IMR-90 (cell line): ENCODE measurements at regions not wholly inside any gene's neighbourhood (a gene's known extent, or its start where the extent isn't known, plus 50 kb on each side); places are given as distances from the start of the nearest gene placed in this dataset.

Experiments used
- ATAC-seq: fragments of 200-7000 bp; cut with Tn5 transposase; 2 replicates; pipeline ENCODE4 v1.9.1; 2020; ENCODE audit warnings: low read depth, mild to moderate bottlenecking, moderate library complexity
- BruUV-seq: library from RNA; stranded (reverse); fragments of 400-500 nt; replicated peaks from 2 replicates; lab custom pipeline; 2021; lab: Mats Ljungman, UMichigan
- CTCF ChIA-PET: fragments of 300-600 bp; formaldehyde crosslinking; extraction: SDS; loops from one replicate; lab custom pipeline; 2021; ENCODE audit warnings: antibody characterized with exemption; lab: Yijun Ruan, JAX
- POLR2A ChIA-PET: fragments of 300-600 bp; sonication (Branson Sonifier 250); formaldehyde crosslinking; loops from one replicate; lab custom pipeline; 2022; ENCODE audit warnings: antibody characterized with exemption; ENCODE audit not compliant: unreplicated experiment; lab: Charles Lee
- DNase-seq: peaks from one replicate; pipeline ENCODE4 v3.0.0; 2013
- H2AFZ ChIP-seq: replicated peaks from 2 replicates; pipeline ENCODE3; 2013; ENCODE audit warnings: low read length, mild to moderate bottlenecking; ENCODE audit not compliant: poor library complexity
- H2AK5ac ChIP-seq: 2 replicates; pipeline ENCODE4 v1.6.1; 2013; ENCODE audit warnings: low read depth, low read length, inconsistent platforms
- H2AK9ac ChIP-seq: replicated peaks from 2 replicates; pipeline ENCODE3; 2013; ENCODE audit warnings: mild to moderate bottlenecking, low read depth, low read length, moderate library complexity; ENCODE audit not compliant: poor library complexity
- H2BK120ac ChIP-seq: 2 replicates; pipeline ENCODE4 v1.6.1; 2013; ENCODE audit warnings: low read depth, low read length, inconsistent platforms
- H2BK15ac ChIP-seq: 3 replicates; pipeline ENCODE4 v1.6.1; 2013; ENCODE audit warnings: low read depth, low read length, inconsistent platforms
- H2BK20ac ChIP-seq: 2 replicates; pipeline ENCODE4 v1.6.1; 2013; ENCODE audit warnings: low read depth, mild to moderate bottlenecking, inconsistent platforms, low read length, moderate library complexity
- H2BK5ac ChIP-seq: 2 replicates; pipeline ENCODE4 v1.6.1; 2013; ENCODE audit warnings: mild to moderate bottlenecking, low read depth, low read length, inconsistent platforms; ENCODE audit not compliant: poor library complexity, severe bottlenecking
- H3K14ac ChIP-seq: replicated peaks from 2 replicates; pipeline ENCODE4 v1.6.1; 2013; ENCODE audit warnings: low read depth, low read length, inconsistent platforms
- H3K18ac ChIP-seq: 2 replicates; pipeline ENCODE4 v1.6.1; 2013; ENCODE audit warnings: low read depth, low read length, control low read depth
- H3K23ac ChIP-seq: 2 replicates; pipeline ENCODE4 v1.6.1; 2013; ENCODE audit warnings: low read depth, low read length, inconsistent platforms
- H3K27ac ChIP-seq: 2 replicates; pipeline ENCODE4 v1.5.1; 2013; ENCODE audit warnings: mild to moderate bottlenecking, control low read depth, low read length; ENCODE audit not compliant: insufficient read depth
- H3K27me3 ChIP-seq: 2 replicates; pipeline ENCODE4 v1.6.1; 2013; ENCODE audit warnings: low read length; ENCODE audit not compliant: control insufficient read depth, insufficient read depth
- H3K36me3 ChIP-seq: 2 replicates; pipeline ENCODE4 v1.6.1; 2013; ENCODE audit warnings: low read length, mixed read lengths; ENCODE audit not compliant: control insufficient read depth, insufficient read depth
- H3K4ac ChIP-seq: 2 replicates; pipeline ENCODE4 v1.6.1; 2013; ENCODE audit warnings: low read depth, low read length, inconsistent platforms
- H3K4me1 ChIP-seq: 2 replicates; pipeline ENCODE4 v1.6.1; 2013; ENCODE audit warnings: low read length, mixed read lengths; ENCODE audit not compliant: control insufficient read depth, insufficient read depth
- H3K4me2 ChIP-seq: 2 replicates; pipeline ENCODE4 v1.6.1; 2013; ENCODE audit warnings: low read depth, mild to moderate bottlenecking, control low read depth, low read length, moderate library complexity
- H3K4me3 ChIP-seq: 2 replicates; pipeline ENCODE4 v1.5.1; 2013; ENCODE audit warnings: low read depth, mild to moderate bottlenecking, control low read depth, low read length, moderate library complexity; ENCODE audit not compliant: insufficient read depth
- H3K56ac ChIP-seq: 2 replicates; pipeline ENCODE4 v1.6.1; 2013; ENCODE audit warnings: low read length, inconsistent platforms; ENCODE audit not compliant: insufficient read depth; ENCODE audit errors: extremely low read depth
- H3K79me1 ChIP-seq, 2 experiments: 2 replicates each; pipeline ENCODE4 v1.6.1; 2013; ENCODE audit warnings: low read length in 2 of 2, inconsistent platforms in 1 of 2, low read depth in 1 of 2
- H3K9ac ChIP-seq: 2 replicates; pipeline ENCODE4 v1.6.1; 2013; ENCODE audit warnings: low read depth, low read length, control low read depth
- H3K9me1 ChIP-seq: 2 replicates; pipeline ENCODE4 v1.6.1; 2013; ENCODE audit warnings: low read length, inconsistent platforms; ENCODE audit not compliant: insufficient read depth
- H3K9me3 ChIP-seq: 2 replicates; pipeline ENCODE4 v1.6.1; 2013; ENCODE audit warnings: low read length; ENCODE audit not compliant: control insufficient read depth, insufficient read depth
- H4K20me1 ChIP-seq: 2 replicates; pipeline ENCODE4 v1.6.1; 2013; ENCODE audit warnings: low read length, inconsistent platforms; ENCODE audit not compliant: insufficient read depth
- H4K5ac ChIP-seq: 2 replicates; pipeline ENCODE4 v1.6.1; 2013; ENCODE audit warnings: mild to moderate bottlenecking, low read depth, low read length, control low read depth
- H4K8ac ChIP-seq, 2 experiments: 2 replicates each; pipeline ENCODE4 v1.6.1; 2013; ENCODE audit warnings: low read depth in 2 of 2, low read length in 2 of 2, control low read depth in 1 of 2, inconsistent platforms in 1 of 2
- H4K91ac ChIP-seq: 2 replicates; pipeline ENCODE4 v1.6.1; 2013; ENCODE audit warnings: low read depth, low read length, inconsistent platforms; ENCODE audit not compliant: insufficient read depth
- BHLHE40 ChIP-seq: fragments of 150-350 bp; IDR thresholded peaks from 2 replicates; pipeline ENCODE4 v1.6.1; 2016; ENCODE audit warnings: mild to moderate bottlenecking, low read depth, low read length
- CEBPB ChIP-seq: IDR thresholded peaks from 2 replicates; pipeline ENCODE4 v1.6.1; 2012; ENCODE audit warnings: low read depth, low read length, improper control_type of control experiment
- CHD1 ChIP-seq: IDR thresholded peaks from 2 replicates; pipeline ENCODE4 v1.6.1; 2012; ENCODE audit warnings: low read depth, low read length, improper control_type of control experiment
- FOS ChIP-seq: fragments of 150-350 bp; IDR thresholded peaks from 2 replicates; pipeline ENCODE4 v1.6.1; 2016; ENCODE audit warnings: low read depth, low read length
- MAFK ChIP-seq: IDR thresholded peaks from 2 replicates; pipeline ENCODE4 v1.6.1; 2012; ENCODE audit warnings: low read depth, low read length, improper control_type of control experiment
- MAZ ChIP-seq: IDR thresholded peaks from 2 replicates; pipeline ENCODE4 v1.6.1; 2012; ENCODE audit warnings: low read depth, mild to moderate bottlenecking, low read length, improper control_type of control experiment, moderate library complexity, borderline replicate concordance
- MXI1 ChIP-seq: IDR thresholded peaks from 2 replicates; pipeline ENCODE4 v1.6.1; 2012; ENCODE audit warnings: low read depth, mild to moderate bottlenecking, low read length, moderate library complexity, borderline replicate concordance
- NFE2L2 ChIP-seq: fragments of 150-350 bp; IDR thresholded peaks from 2 replicates; pipeline ENCODE4 v1.6.1; 2016; ENCODE audit warnings: low read depth, mild to moderate bottlenecking, low read length
- POLR2A ChIP-seq: IDR thresholded peaks from 2 replicates; pipeline ENCODE4 v1.6.1; 2012; ENCODE audit warnings: mild to moderate bottlenecking, low read depth, low read length
- RAD21 ChIP-seq: IDR thresholded peaks from 2 replicates; pipeline ENCODE4 v1.6.1; 2012; ENCODE audit warnings: low read length, improper control_type of control experiment
- RCOR1 ChIP-seq: IDR thresholded peaks from 2 replicates; pipeline ENCODE4 v1.6.1; 2012; ENCODE audit warnings: mild to moderate bottlenecking, low read length, improper control_type of control experiment; ENCODE audit not compliant: insufficient replicate concordance
- RFX5 ChIP-seq: IDR thresholded peaks from 2 replicates; pipeline ENCODE4 v1.8.0; 2012; ENCODE audit warnings: low read depth, mild to moderate bottlenecking, low read length, moderate library complexity
- SMC3 ChIP-seq: fragments of 150-350 bp; IDR thresholded peaks from 2 replicates; pipeline ENCODE4 v1.6.1; 2016; ENCODE audit warnings: low read depth, mild to moderate bottlenecking, antibody characterized with exemption, low read length, moderate library complexity
- WGBS, 2 experiments: methylation state at CpG; one replicate each; pipeline versions ENCODE4 v1.1.5 to v1.1.7; 2013; ENCODE audit warnings: missing lambda C conversion rate in 2 of 2; ENCODE audit not compliant: insufficient read length in 1 of 2; ENCODE audit errors: extremely low coverage in 2 of 2; 5-methylcytosine and 5-hydroxymethylcytosine counted together
- dilution Hi-C: fragments of 300-500 bp; cut with HindIII; formaldehyde crosslinking; loops from one replicate; pipeline ENCODE4 v1.14.3; 2018; ENCODE audit warnings: low sequenced_read_pairs; ENCODE audit not compliant: unreplicated experiment
- in situ Hi-C: fragments of 300-500 bp; cut with MboI; formaldehyde crosslinking; loops from 3 replicates; pipeline ENCODE4 v1.14.3; 2019; ENCODE audit warnings: low sequenced_read_pairs, inconsistent platforms, mixed read lengths
- intact Hi-C: fragments of 100-400 bp; cut with micrococcal nuclease; formaldehyde crosslinking; loops from 2 replicates; pipeline ENCODE4 v1.10.0; 2022
- TF ChIP-seq, protein P1 (sequence below): fragments of 150-350 bp; IDR thresholded peaks from 2 replicates; pipeline ENCODE4 v1.6.1; 2016; ENCODE audit warnings: low read depth, mild to moderate bottlenecking, low read length, moderate library complexity, borderline replicate concordance
- TF ChIP-seq, protein P2 (sequence below): fragments of 150-350 bp; IDR thresholded peaks from 2 replicates; pipeline ENCODE4 v1.6.1; 2017; ENCODE audit warnings: mild to moderate bottlenecking, antibody characterized with exemption, low read length, low read depth
- TF ChIP-seq, protein P3 (sequence below): conservative IDR thresholded peaks from 2 replicates; pipeline ENCODE4 v1.5.1; 2012; ENCODE audit warnings: mild to moderate bottlenecking, low read depth, low read length, improper control_type of control experiment

DNA sequence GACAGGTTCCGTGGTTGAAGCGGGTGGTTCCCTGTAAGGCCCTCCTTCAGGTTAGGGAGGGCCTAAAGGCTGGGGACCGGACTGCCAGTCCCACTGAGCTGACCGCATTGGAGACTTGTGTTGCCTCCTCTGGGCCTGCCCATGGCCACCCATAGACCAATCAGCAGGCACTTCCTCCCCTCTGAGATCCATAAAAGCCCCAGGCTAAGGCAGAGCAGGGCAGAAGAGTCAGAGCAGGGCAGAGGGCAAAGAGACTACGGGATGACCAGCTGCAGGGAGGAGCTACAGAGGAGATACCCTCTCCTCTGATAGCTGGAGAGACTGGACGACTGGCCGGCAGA, 537.4 kb downstream of the TENT5A start:
- Histone ChIP-seq H3K4me3 (no peak overlapping the region), H2BK15ac (no peak overlapping the region), H3K9me3 (0 out of 2 replicates have a peak, but pooled peaks cover 1% of the 10 kb centered on the region), H3K9ac (no peak overlapping the region), H2BK5ac (no peak overlapping the region), H3K9me1 (no peaks in the 10 kb centered on the region), H3K27ac (no peak overlapping the region), H4K8ac (no peak overlapping the region), H2AK5ac (no peak overlapping the region), H2BK120ac (no peak overlapping the region), H4K5ac (no peak overlapping the region), H3K23ac (no peak overlapping the region), H3K18ac (no peak overlapping the region), H2BK20ac (no peak overlapping the region), H4K91ac (no peak overlapping the region), H2AK9ac (no peak overlapping the region), H3K79me1 (no peaks in the 10 kb centered on the region), H3K4me1 (no peaks in the 10 kb centered on the region), H4K20me1 (no peaks in the 10 kb centered on the region), H3K56ac (no peak overlapping the region), H3K27me3 (no peaks in the 10 kb centered on the region), H3K4ac (no peak overlapping the region), H3K36me3 (no peaks in the 10 kb centered on the region), H3K4me2 (no peak overlapping the region), H2AFZ (no peak overlapping the region), H3K14ac (no peak overlapping the region)
- BruUV-seq, result no TSS peak
- CTCF ChIA-PET, result no interaction called here
- 100% methylated on average over 1 of the region's 7 CpGs; no CpG with 5 or more reads in 1 of the 2 experiments for WGBS, 2 experiments
- in situ Hi-C loops, result no loop called here
- POLR2A ChIA-PET, result no interaction called here
- DNase-seq, result no peak
- TF ChIP-seq, protein P1, sequence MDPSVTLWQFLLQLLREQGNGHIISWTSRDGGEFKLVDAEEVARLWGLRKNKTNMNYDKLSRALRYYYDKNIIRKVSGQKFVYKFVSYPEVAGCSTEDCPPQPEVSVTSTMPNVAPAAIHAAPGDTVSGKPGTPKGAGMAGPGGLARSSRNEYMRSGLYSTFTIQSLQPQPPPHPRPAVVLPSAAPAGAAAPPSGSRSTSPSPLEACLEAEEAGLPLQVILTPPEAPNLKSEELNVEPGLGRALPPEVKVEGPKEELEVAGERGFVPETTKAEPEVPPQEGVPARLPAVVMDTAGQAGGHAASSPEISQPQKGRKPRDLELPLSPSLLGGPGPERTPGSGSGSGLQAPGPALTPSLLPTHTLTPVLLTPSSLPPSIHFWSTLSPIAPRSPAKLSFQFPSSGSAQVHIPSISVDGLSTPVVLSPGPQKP, result no peak
- TF ChIP-seq RAD21 (no peak), NFE2L2 (no peak), MXI1 (no peak), FOS (no peak), MAZ (no peak), SMC3 (no peak), CHD1 (no peak), BHLHE40 (no peak), POLR2A (no peak), RCOR1 (no peak), MAFK (no peak), CEBPB (no peak), RFX5 (no peak)
- TF ChIP-seq, protein P2, sequence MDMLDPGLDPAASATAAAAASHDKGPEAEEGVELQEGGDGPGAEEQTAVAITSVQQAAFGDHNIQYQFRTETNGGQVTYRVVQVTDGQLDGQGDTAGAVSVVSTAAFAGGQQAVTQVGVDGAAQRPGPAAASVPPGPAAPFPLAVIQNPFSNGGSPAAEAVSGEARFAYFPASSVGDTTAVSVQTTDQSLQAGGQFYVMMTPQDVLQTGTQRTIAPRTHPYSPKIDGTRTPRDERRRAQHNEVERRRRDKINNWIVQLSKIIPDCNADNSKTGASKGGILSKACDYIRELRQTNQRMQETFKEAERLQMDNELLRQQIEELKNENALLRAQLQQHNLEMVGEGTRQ, result no peak
- TF ChIP-seq, protein P3, sequence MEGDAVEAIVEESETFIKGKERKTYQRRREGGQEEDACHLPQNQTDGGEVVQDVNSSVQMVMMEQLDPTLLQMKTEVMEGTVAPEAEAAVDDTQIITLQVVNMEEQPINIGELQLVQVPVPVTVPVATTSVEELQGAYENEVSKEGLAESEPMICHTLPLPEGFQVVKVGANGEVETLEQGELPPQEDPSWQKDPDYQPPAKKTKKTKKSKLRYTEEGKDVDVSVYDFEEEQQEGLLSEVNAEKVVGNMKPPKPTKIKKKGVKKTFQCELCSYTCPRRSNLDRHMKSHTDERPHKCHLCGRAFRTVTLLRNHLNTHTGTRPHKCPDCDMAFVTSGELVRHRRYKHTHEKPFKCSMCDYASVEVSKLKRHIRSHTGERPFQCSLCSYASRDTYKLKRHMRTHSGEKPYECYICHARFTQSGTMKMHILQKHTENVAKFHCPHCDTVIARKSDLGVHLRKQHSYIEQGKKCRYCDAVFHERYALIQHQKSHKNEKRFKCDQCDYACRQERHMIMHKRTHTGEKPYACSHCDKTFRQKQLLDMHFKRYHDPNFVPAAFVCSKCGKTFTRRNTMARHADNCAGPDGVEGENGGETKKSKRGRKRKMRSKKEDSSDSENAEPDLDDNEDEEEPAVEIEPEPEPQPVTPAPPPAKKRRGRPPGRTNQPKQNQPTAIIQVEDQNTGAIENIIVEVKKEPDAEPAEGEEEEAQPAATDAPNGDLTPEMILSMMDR, result no peak
- ATAC-seq, result no peak
- intact Hi-C loops, result no loop called here
- dilution Hi-C loops, result no loop called here
